Bronchial epithelial cell (primary cell): ENCODE measurements at regions not wholly inside any gene's neighbourhood (a gene's known extent, or its start where the extent isn't known, plus 50 kb on each side); places are given as distances from the start of the nearest gene placed in this dataset.

Source experiments
- DNase-seq: peaks from one replicate; pipeline ENCODE4 v3.0.0-alpha.2; 2010; ENCODE audit warnings: low read depth
- FAIRE-seq: peaks from 2 replicates; lab custom pipeline; 2011; peaks lifted over from hg19 to GRCh38; lab: Jason Lieb, UNC
- H3K27me3 ChIP-seq: 2 replicates; pipeline ENCODE4 v1.5.1; 2011; ENCODE audit warnings: low read length; ENCODE audit not compliant: control insufficient read depth, insufficient read depth
- H3K36me3 ChIP-seq: 2 replicates; pipeline ENCODE4 v1.5.1; 2011; ENCODE audit warnings: low read length; ENCODE audit not compliant: control insufficient read depth, insufficient read depth
- H3K4me3 ChIP-seq: 2 replicates; pipeline ENCODE4 v1.5.1; 2011; ENCODE audit warnings: mild to moderate bottlenecking, low read depth, low read length, control low read depth
- CTCF ChIP-seq: IDR thresholded peaks from 2 replicates; pipeline ENCODE4 v1.5.1; 2011; ENCODE audit warnings: mild to moderate bottlenecking, moderate library complexity, low read length, control low read depth, inconsistent platforms; ENCODE audit not compliant: insufficient read depth, severe bottlenecking

DNA sequence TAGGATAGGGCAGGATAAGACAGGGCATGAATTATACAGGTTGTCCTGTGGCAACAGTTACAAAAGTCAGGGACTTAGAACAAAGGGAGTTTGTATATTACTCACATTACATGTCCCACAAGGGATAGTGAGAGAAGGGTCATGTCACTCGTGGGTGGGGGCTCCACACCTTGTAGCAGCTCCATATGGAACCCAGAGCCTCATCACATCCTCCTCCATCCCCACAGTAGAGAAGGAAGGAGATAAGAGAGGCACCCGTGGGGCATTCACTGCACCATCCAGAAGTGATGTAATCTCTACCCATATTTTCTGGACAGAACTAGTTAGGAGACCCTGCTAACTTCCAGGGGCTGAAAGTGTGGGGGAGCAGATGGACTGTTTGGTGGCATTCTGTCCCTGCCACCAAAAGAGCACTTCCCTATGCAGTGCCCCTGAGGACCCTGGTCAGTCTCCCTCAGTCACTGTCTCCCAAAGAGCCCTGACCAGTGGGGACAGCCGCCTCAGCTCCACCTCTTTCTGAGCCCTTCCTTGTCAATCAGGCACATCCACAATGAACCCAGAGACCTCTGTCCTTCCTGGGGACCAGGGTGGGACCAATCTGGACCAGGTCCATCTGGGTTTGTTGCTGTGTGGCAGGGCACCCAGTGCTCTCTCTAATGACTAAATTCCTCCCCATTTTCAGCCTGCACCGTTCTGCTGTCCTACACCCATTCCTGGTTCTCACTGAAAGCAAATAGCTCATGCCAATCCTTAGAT is 154.8 kb upstream of the ETV3 start:
- no peaks in the 10 kb centered on the region for H3K36me3 ChIP-seq
- no peak for FAIRE-seq
- H3K27me3 ChIP-seq, result no peaks in the 10 kb centered on the region
- no peak for TF ChIP-seq CTCF
- no peak for DNase-seq
- no peak overlapping the region for H3K4me3 ChIP-seq

DNA sequence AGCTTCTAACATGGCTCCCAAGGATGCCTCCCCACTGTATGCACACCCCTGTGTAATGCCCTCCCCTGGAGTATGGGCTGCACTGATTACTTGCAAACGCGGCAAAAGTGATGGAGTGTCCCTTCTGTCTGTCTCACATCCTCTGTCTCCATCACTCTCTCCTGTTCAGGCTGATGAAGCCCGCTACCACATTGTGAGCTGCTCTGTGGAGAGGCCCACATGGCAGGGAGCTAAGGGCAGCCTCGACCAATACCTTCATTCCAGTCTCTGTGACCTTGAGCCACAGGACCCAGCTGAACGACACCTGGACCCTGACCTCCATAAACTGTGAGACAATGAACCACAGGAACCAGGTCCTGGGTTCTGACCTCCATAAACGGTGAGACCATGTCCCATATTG is 154.1 kb upstream of the ETV3 start:
- no peak for TF ChIP-seq CTCF
- Histone ChIP-seq H3K27me3 (no peaks in the 10 kb centered on the region), H3K36me3 (no peaks in the 10 kb centered on the region), H3K4me3 (no peak overlapping the region)
- DNase-seq (no peak), FAIRE-seq (no peak)

DNA sequence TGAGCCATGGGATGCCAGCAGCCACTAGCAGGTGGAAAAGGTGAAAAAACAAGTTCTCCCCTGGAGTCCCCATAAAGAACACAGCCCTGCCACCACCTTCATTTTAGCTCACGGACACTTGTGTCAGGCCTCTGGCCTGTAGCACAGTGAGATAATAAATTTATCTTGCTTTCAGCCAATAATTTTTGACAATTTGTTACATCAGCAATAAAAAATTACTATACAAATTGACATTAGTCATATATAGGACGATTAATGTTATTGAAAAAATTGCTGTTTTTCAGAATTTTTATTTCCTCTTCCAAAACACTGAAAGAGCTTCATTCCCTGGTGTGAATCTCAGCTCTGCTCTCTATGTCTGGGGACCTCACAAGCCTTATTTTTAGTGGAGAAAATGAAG is 152.9 kb upstream of the ETV3 start:
- H3K27me3 ChIP-seq, result no peaks in the 10 kb centered on the region
- no peaks in the 10 kb centered on the region for H3K36me3 ChIP-seq
- H3K4me3 ChIP-seq, result no peak overlapping the region
- FAIRE-seq (no peak), DNase-seq (no peak)
- no peak for TF ChIP-seq CTCF

DNA sequence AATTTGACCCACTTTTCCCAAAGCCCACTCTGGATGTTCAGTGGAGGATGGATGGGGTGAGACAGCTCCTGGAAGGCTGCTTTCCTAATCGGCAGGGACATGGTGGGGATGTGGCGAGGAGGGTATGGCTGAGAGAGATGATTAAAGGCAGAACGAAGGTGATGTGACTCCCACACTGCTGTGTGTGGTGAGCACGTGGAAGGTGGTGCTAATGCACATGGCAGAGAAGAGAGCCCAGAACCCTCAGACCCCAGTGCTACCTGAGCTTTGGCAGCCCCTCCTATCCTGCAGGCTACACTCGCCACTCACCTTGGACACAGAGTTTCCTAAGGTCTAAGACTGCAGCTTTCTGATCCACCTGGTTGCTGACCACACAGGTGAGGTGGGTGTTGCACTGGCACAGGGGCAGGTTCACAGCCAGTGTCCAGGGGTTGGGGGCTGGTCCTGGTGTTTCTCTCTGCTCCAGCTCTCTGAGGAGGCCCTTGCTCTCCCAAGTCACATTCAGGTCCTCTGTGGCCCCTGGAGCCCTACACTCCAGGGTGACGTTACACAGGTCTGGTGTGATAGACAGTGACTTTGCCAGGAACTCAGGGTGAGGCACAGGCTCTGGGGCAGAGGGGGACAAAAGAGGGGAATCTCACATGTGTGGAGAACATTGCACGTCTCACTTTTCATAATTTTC is 151.4 kb upstream of the ETV3 start:
- DNase-seq, result no peak
- FAIRE-seq, result peak; percentile 43
- Histone ChIP-seq H3K4me3 (no peak overlapping the region), H3K27me3 (no peaks in the 10 kb centered on the region), H3K36me3 (no peaks in the 10 kb centered on the region)
- TF ChIP-seq CTCF, result no peak

DNA sequence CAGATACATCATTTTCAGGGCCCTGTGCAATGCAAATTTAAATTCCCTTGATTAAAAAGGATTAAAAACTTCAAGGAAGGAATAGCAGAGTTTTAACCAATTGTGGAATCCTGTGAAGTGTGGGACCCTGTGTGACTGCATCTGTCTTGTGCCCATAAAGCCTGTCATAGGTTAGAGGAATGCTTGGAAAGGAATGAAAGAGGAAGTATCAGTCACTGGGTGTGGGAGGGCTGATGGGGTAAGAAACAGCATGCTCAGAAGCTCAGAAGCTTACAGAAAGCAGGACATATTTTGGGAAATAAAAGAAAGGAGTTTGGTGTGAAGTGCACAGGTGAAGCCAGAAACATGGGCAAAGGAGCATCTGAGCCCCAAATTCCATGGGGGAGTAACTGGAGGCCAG is 150.8 kb upstream of the ETV3 start:
- no peaks in the 10 kb centered on the region for H3K27me3 ChIP-seq
- DNase-seq, result peak; percentile 7
- no peaks in the 10 kb centered on the region for H3K36me3 ChIP-seq
- TF ChIP-seq CTCF, result no peak
- H3K4me3 ChIP-seq, result no peak overlapping the region
- FAIRE-seq, result no peak
